ENCODE measurements at regions not wholly inside any gene's neighbourhood (a gene's known extent, or its start where the extent isn't known, plus 50 kb on each side); places are given as distances from the start of the nearest gene placed in this dataset.
A peak's percentile ranks its signal among the peaks of the same experiment; 100 is the strongest.

DNA sequence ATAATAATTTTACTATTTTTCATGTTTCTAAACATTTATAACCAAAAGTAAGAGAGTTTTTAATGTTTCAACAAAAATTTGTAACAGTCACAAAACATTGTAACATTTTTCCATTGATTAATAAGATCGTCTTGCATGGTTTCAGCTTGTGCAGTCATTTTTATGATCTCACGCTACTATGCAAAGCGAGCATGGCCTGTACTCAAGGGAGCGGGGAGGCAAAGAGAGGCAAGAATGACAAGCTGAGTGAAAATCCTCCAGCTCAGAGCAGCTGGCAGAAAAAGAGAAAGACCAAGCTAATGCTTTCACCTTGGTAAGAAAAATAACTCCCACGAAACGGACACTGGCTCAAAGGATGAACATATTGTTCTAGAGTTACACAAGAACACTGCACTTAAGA, 90.0 kb upstream of the SV2C start:
- no peak for TF ChIP-seq POLR2A (IDR thresholded peaks at IDR 0.05)
- TF ChIP-seq, protein P1, sequence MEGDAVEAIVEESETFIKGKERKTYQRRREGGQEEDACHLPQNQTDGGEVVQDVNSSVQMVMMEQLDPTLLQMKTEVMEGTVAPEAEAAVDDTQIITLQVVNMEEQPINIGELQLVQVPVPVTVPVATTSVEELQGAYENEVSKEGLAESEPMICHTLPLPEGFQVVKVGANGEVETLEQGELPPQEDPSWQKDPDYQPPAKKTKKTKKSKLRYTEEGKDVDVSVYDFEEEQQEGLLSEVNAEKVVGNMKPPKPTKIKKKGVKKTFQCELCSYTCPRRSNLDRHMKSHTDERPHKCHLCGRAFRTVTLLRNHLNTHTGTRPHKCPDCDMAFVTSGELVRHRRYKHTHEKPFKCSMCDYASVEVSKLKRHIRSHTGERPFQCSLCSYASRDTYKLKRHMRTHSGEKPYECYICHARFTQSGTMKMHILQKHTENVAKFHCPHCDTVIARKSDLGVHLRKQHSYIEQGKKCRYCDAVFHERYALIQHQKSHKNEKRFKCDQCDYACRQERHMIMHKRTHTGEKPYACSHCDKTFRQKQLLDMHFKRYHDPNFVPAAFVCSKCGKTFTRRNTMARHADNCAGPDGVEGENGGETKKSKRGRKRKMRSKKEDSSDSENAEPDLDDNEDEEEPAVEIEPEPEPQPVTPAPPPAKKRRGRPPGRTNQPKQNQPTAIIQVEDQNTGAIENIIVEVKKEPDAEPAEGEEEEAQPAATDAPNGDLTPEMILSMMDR (IDR thresholded peaks at IDR 0.05), result no peak
- 81 to 83% methylated on average over 6 of the region's 6 CpGs for WGBS, 2 donors
- no peak overlapping the region for H3K4me3 ChIP-seq (ENCODE audit: low read depth, poor library complexity, severe bottlenecking)
- DNase-seq (ENCODE audit: low spot score in 2 of 2), result no peak
- intact Hi-C loops (cut with DNase I; ENCODE audit: low total_unique reads), result no loop called here

- H3K4me3 ChIP-seq (ENCODE audit: low read depth, poor library complexity, severe bottlenecking), result no peak overlapping the region
- intact Hi-C loops (cut with DNase I; ENCODE audit: low total_unique reads), result no loop called here
- TF ChIP-seq POLR2A (IDR thresholded peaks at IDR 0.05), result no peak
- TF ChIP-seq, protein P1 (IDR thresholded peaks at IDR 0.05), result no peak
- no peak for DNase-seq (ENCODE audit: low spot score in 2 of 2)
Observed at GRCh38 chr5:75992753-75993152, 90.4 kb upstream of the SV2C start.

DNA sequence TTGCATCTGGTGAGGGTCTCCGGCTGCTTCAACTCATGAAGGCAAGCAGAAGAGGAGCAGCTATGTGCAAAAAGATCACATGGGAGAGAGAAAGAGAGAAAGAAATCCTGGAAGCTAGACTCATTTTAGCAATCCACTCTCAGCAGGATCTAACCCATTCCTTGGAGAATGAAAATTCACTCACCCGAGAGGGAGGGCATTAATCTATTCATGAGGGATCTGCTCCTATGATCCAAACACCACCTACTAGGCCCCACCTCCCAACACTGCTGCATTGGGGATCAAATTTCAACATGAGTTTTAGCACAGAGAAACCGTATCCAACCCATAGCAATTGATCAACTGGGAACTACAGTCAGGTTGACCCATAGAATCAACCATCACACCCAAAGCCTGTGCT, 98.1 kb upstream of the SV2C start:
- intact Hi-C loops (cut with DNase I; ENCODE audit: low total_unique reads), result no loop called here
- DNase-seq (ENCODE audit: low spot score in 2 of 2), result no peak
- no peak for TF ChIP-seq POLR2A (IDR thresholded peaks at IDR 0.05)
- TF ChIP-seq, protein P1 (IDR thresholded peaks at IDR 0.05), result no peak
- no peak overlapping the region for H3K4me3 ChIP-seq (ENCODE audit: low read depth, poor library complexity, severe bottlenecking)
- WGBS, 2 donors, result 46 to 61% methylated on average over 3 of the region's 3 CpGs

DNA sequence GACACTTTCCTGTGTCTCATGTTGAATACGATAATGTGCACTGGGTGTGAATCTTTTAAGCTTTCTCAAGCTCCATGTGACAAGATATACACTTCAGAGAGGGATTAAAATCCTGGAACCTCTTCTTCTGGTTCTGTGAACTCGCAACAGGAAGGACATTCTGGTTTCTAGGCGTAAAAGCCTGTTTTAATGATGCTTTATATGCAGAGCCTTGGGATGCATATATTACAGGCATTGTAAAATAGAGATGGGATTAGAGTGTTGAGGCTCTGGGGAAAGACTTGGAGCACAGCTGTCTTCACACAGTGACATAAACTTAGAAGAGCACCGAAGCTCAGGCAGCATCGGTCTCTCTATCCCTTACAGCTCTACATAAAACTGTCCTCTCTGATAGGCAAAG, 107.7 kb upstream of the SV2C start:
- WGBS, 2 donors, result 76 to 90% methylated on average over 5 of the region's 5 CpGs
- intact Hi-C loops (cut with DNase I; ENCODE audit: low total_unique reads), result no loop called here
- TF ChIP-seq, protein P1 (IDR thresholded peaks at IDR 0.05), result no peak
- no peak for TF ChIP-seq POLR2A (IDR thresholded peaks at IDR 0.05)
- DNase-seq (ENCODE audit: low spot score in 2 of 2), result no peak
- H3K4me3 ChIP-seq (ENCODE audit: low read depth, poor library complexity, severe bottlenecking), result no peak overlapping the region

DNA sequence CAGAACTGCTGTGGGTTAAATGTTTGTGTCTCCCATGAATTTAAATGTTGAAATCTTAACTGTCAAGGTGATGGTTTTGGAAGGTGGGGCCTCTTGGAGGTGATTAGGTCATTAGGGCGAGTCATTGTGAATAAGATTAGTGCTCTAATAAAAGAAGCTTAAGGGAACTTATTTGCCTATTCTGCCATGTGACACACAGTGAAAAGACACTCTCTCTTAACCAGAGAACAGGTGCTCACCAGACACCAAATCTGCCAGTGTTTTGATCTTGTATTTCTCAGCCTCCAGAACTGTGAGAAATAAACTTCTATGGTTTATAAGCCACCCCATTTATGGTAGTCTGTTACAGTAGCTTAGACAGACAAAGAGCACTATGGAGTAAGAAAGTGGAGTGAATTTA, 117.9 kb upstream of the SV2C start:
- WGBS, 2 donors, result 52 to 56% methylated on average over 1 of the region's 1 CpG
- DNase-seq (ENCODE audit: low spot score in 2 of 2), result no peak
- intact Hi-C loops (cut with DNase I; ENCODE audit: low total_unique reads), result no loop called here
- TF ChIP-seq, protein P1 (IDR thresholded peaks at IDR 0.05), result no peak
- TF ChIP-seq POLR2A (IDR thresholded peaks at IDR 0.05), result no peak
- H3K4me3 ChIP-seq (ENCODE audit: low read depth, poor library complexity, severe bottlenecking), result no peak overlapping the region

GRCh38 chr5:75964008-75964407, 119.2 kb upstream of the SV2C start:
- WGBS, 2 donors, result 84% methylated on average over 2 of the region's 2 CpGs
- DNase-seq (ENCODE audit: low spot score in 2 of 2), result peak in 1 of 2 donors; percentile 16
- intact Hi-C loops (cut with DNase I; ENCODE audit: low total_unique reads), result no loop called here
- TF ChIP-seq POLR2A (IDR thresholded peaks at IDR 0.05), result no peak
- TF ChIP-seq, protein P1 (IDR thresholded peaks at IDR 0.05), result no peak
- no peak overlapping the region for H3K4me3 ChIP-seq (ENCODE audit: low read depth, poor library complexity, severe bottlenecking)

Measured in lower leg skin (tissue), 4 donors.